ENCODE measurements at regions not wholly inside any gene's neighbourhood (a gene's known extent, or its start where the extent isn't known, plus 50 kb on each side); places are given as distances from the start of the nearest gene placed in this dataset.

GRCh38 chrX:125004799-125005198, 314.9 kb upstream of the TEX13C start:
- Histone ChIP-seq H3K4me1 (ENCODE audit: control insufficient read depth, extremely low read depth, insufficient read depth, low read length) (no peaks in the 10 kb centered on the region), H3K9me1 (ENCODE audit: control insufficient read depth, extremely low read depth, insufficient read depth, low read length) (no peaks in the 10 kb centered on the region), H3K27ac (ENCODE audit: control insufficient read depth, insufficient read depth, low read length) (no peak overlapping the region), H3K36me3 (ENCODE audit: control insufficient read depth in 2 of 2, extremely low read depth in 1 of 2, insufficient read depth in 2 of 2, low read length in 2 of 2) (no peaks in the 10 kb centered on the region), H3K9me3 (ENCODE audit: control insufficient read depth, low read depth, low read length) (no peaks in the 10 kb centered on the region), H2AFZ (ENCODE audit: control insufficient read depth, low read length) (no peak overlapping the region), H4K20me1 (ENCODE audit: control insufficient read depth, extremely low read depth, insufficient read depth, low read length) (no peaks in the 10 kb centered on the region), H3K27me3 (ENCODE audit: control insufficient read depth, extremely low read depth, insufficient read depth, low read length) (no peaks in the 10 kb centered on the region), H3K4me3 (ENCODE audit: control insufficient read depth in 2 of 3, extremely low read depth in 1 of 3, insufficient read depth in 2 of 3, low read depth in 1 of 3, low read length in 3 of 3) (no peak overlapping the region), H3K79me2 (ENCODE audit: control insufficient read depth, insufficient read depth, low read length) (no peaks in the 10 kb centered on the region), H3K4me2 (ENCODE audit: control insufficient read depth, extremely low read depth, insufficient read depth, low read depth, low read length) (no peak overlapping the region), H3K9ac (ENCODE audit: control insufficient read depth, extremely low read depth, insufficient read depth, low read length) (no peak overlapping the region)
- no peak for DNase-seq (ENCODE audit: low read depth, low spot score)
- TF ChIP-seq CTCF (optimal IDR thresholded peaks at IDR 0.05 in 1 of 3, IDR thresholded peaks at IDR 0.05 in 1 of 3, conservative IDR thresholded peaks at IDR 0.05 in 1 of 3; ENCODE audit: extremely low read depth in 1 of 3, insufficient read depth in 2 of 3, low read length in 3 of 3) (no peak), EZH2 (IDR thresholded peaks at IDR 0.05; ENCODE audit: low read length) (no peak)
- dilution Hi-C loops (cut with MboI; ENCODE audit: extremely low pct_ligation_motif_present, low sequenced_read_pairs) = no loop called here
- FAIRE-seq = no peak

- H3K36me3 ChIP-seq (ENCODE audit: control insufficient read depth in 2 of 2, extremely low read depth in 1 of 2, insufficient read depth in 2 of 2, low read length in 2 of 2) = no peaks in the 10 kb centered on the region
Observed at GRCh38 chrX:125005863-125006262, 313.8 kb upstream of the TEX13C start.

More at GRCh38 chrX:125005863-125006262, 313.8 kb upstream of the TEX13C start:
- Histone ChIP-seq H3K27ac (ENCODE audit: control insufficient read depth, insufficient read depth, low read length) (no peak overlapping the region), H3K9me1 (ENCODE audit: control insufficient read depth, extremely low read depth, insufficient read depth, low read length) (no peaks in the 10 kb centered on the region), H3K4me3 (ENCODE audit: control insufficient read depth in 2 of 3, extremely low read depth in 1 of 3, insufficient read depth in 2 of 3, low read depth in 1 of 3, low read length in 3 of 3) (no peak overlapping the region), H3K27me3 (ENCODE audit: control insufficient read depth, extremely low read depth, insufficient read depth, low read length) (no peaks in the 10 kb centered on the region), H2AFZ (ENCODE audit: control insufficient read depth, low read length) (no peak overlapping the region), H3K79me2 (ENCODE audit: control insufficient read depth, insufficient read depth, low read length) (no peaks in the 10 kb centered on the region), H3K4me2 (ENCODE audit: control insufficient read depth, extremely low read depth, insufficient read depth, low read depth, low read length) (no peak overlapping the region), H4K20me1 (ENCODE audit: control insufficient read depth, extremely low read depth, insufficient read depth, low read length) (no peaks in the 10 kb centered on the region), H3K4me1 (ENCODE audit: control insufficient read depth, extremely low read depth, insufficient read depth, low read length) (no peaks in the 10 kb centered on the region), H3K9ac (ENCODE audit: control insufficient read depth, extremely low read depth, insufficient read depth, low read length) (no peak overlapping the region), H3K9me3 (ENCODE audit: control insufficient read depth, low read depth, low read length) (no peaks in the 10 kb centered on the region)
- no peak for TF ChIP-seq CTCF (optimal IDR thresholded peaks at IDR 0.05 in 1 of 3, IDR thresholded peaks at IDR 0.05 in 1 of 3, conservative IDR thresholded peaks at IDR 0.05 in 1 of 3; ENCODE audit: extremely low read depth in 1 of 3, insufficient read depth in 2 of 3, low read length in 3 of 3)
- no peak for TF ChIP-seq EZH2 (IDR thresholded peaks at IDR 0.05; ENCODE audit: low read length)
- no peak for DNase-seq (ENCODE audit: low read depth, low spot score)
- FAIRE-seq = no peak
- dilution Hi-C loops (cut with MboI; ENCODE audit: extremely low pct_ligation_motif_present, low sequenced_read_pairs) = no loop called here
